ENCODE measurements at regions not wholly inside any gene's neighbourhood (a gene's known extent, or its start where the extent isn't known, plus 50 kb on each side); places are given as distances from the start of the nearest gene placed in this dataset.

GRCh38 chr9:18051638-18052037, 422.3 kb upstream of the ADAMTSL1 start:
- no peak overlapping the region for H3K4me3 ChIP-seq (ENCODE audit: low read depth, low read length)
- no peak for DNase-seq (ENCODE audit: low read depth)
- TF ChIP-seq CTCF (IDR thresholded peaks at IDR 0.05; ENCODE audit: insufficient read depth, low read length), result no peak

- no peak overlapping the region for H3K4me3 ChIP-seq (ENCODE audit: low read depth, low read length)
- no peak for DNase-seq (ENCODE audit: low read depth)
- TF ChIP-seq CTCF (IDR thresholded peaks at IDR 0.05; ENCODE audit: insufficient read depth, low read length), result no peak
Observed at GRCh38 chr9:18052060-18052459, 421.9 kb upstream of the ADAMTSL1 start.

- TF ChIP-seq CTCF (IDR thresholded peaks at IDR 0.05; ENCODE audit: insufficient read depth, low read length), result no peak
- no peak overlapping the region for H3K4me3 ChIP-seq (ENCODE audit: low read depth, low read length)
- no peak for DNase-seq (ENCODE audit: low read depth)
Observed at GRCh38 chr9:18056269-18056992, 417.5 kb upstream of the ADAMTSL1 start.

GRCh38 chr9:18056993-18057369, 417.0 kb upstream of the ADAMTSL1 start:
- no peak for DNase-seq (ENCODE audit: low read depth)
- no peak overlapping the region for H3K4me3 ChIP-seq (ENCODE audit: low read depth, low read length)
- no peak for TF ChIP-seq CTCF (IDR thresholded peaks at IDR 0.05; ENCODE audit: insufficient read depth, low read length)

GRCh38 chr9:18058564-18059442, 415.1 kb upstream of the ADAMTSL1 start:
- no peak for DNase-seq (ENCODE audit: low read depth)
- TF ChIP-seq CTCF (IDR thresholded peaks at IDR 0.05; ENCODE audit: insufficient read depth, low read length), result no peak

GRCh38 chr9:18059447-18059846, 414.5 kb upstream of the ADAMTSL1 start:
- TF ChIP-seq CTCF (IDR thresholded peaks at IDR 0.05; ENCODE audit: insufficient read depth, low read length), result no peak
- no peak for DNase-seq (ENCODE audit: low read depth)

More at GRCh38 chr9:18058564-18059442, 415.1 kb upstream of the ADAMTSL1 start:
- H3K4me3 ChIP-seq (ENCODE audit: low read depth, low read length), result no peak overlapping the region

More at GRCh38 chr9:18059447-18059846, 414.5 kb upstream of the ADAMTSL1 start:
- H3K4me3 ChIP-seq (ENCODE audit: low read depth, low read length), result no peak overlapping the region

Measured in fibroblast of the aortic adventitia (primary cell).